SK-N-SH (cell line): ENCODE measurements at regions not wholly inside any gene's neighbourhood (a gene's known extent, or its start where the extent isn't known, plus 50 kb on each side); places are given as distances from the start of the nearest gene placed in this dataset.

Experiments used
- ELF1 ChIP-seq: IDR thresholded peaks from 2 replicates; pipeline ENCODE4 v1.4.0; 2012
- EZH2phosphoT487 ChIP-seq: fragments of 200-600 bp; sonication (generic); IDR thresholded peaks from 2 replicates; pipeline ENCODE4 v1.6.1; 2017; ENCODE audit warnings: low read depth, mixed run types, mild to moderate bottlenecking, antibody characterized with exemption, moderate library complexity, borderline replicate concordance
- GABPA ChIP-seq: IDR thresholded peaks from 2 replicates; pipeline ENCODE4 v1.4.0; 2012; ENCODE audit warnings: low read depth, mild to moderate bottlenecking
- GATA2 ChIP-seq: sonication (generic); formaldehyde crosslinking; IDR thresholded peaks from 2 replicates; pipeline ENCODE4 v1.5.0; 2020; ENCODE audit warnings: mild to moderate bottlenecking, missing genetic modification reagents
- MEF2A ChIP-seq: IDR thresholded peaks from 2 replicates; pipeline ENCODE4 v1.4.0; 2012; ENCODE audit warnings: low read depth, borderline replicate concordance
- POLR2AphosphoS5 ChIP-seq: IDR thresholded peaks from 2 replicates; pipeline ENCODE4 v1.6.1; 2012; ENCODE audit warnings: low read depth, low read length
- RFX5 ChIP-seq: IDR thresholded peaks from 2 replicates; pipeline ENCODE4 v1.6.1; 2012; ENCODE audit warnings: mild to moderate bottlenecking, improper control_type of control experiment, low read length
- TEAD4 ChIP-seq: IDR thresholded peaks from 2 replicates; pipeline ENCODE4 v1.4.0; 2012; ENCODE audit warnings: mild to moderate bottlenecking, borderline replicate concordance; ENCODE audit not compliant: insufficient read depth
- YY1 ChIP-seq: IDR thresholded peaks from 2 replicates; pipeline ENCODE4 v1.4.0; 2012; ENCODE audit warnings: low read depth, mild to moderate bottlenecking
- ZBTB33 ChIP-seq: IDR thresholded peaks from 2 replicates; pipeline ENCODE4 v1.4.0; 2012; ENCODE audit warnings: low read depth, borderline replicate concordance
- TF ChIP-seq, protein P1 (sequence below): IDR thresholded peaks from 2 replicates; pipeline ENCODE4 v1.4.0; 2012; ENCODE audit warnings: low read depth
- TF ChIP-seq, protein P2 (sequence below): fragments of 200-600 bp; sonication (generic); IDR thresholded peaks from 2 replicates; pipeline ENCODE4 v1.6.1; 2017; ENCODE audit warnings: antibody characterized with exemption, mild to moderate bottlenecking, moderate library complexity
- TF ChIP-seq, protein P3 (sequence below): IDR thresholded peaks from 2 replicates; pipeline ENCODE4 v1.4.0; 2012; ENCODE audit warnings: low read depth, borderline replicate concordance

DNA sequence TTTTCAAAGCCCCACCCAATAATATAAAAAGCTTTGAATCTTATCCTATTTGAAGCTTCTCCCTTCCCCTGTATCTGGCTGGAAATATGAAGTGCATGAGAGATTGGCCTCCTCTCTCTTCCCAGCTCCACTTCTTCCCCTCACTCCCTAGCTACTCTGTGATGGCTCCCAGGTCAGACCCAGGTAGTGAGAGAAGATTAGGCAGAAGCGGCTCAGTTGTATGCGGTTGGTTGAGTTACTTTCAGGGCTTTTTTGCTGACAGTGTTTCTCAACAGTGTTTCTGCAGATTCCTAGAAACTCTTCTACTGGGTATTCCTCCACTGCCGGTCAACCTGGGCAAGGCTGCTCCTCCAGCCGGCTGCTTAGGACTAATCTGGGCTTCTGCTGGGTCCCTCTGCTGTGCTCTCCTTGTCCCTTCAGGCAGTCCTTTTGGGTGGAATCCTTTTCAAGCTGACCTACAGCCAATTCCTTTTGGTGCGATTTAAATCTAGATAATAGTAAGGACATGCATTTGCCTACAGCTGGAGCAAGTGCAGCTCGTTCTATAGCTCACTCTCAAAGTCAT lies 87.4 kb upstream of the SLC7A11 start:
- TF ChIP-seq, protein P1, sequence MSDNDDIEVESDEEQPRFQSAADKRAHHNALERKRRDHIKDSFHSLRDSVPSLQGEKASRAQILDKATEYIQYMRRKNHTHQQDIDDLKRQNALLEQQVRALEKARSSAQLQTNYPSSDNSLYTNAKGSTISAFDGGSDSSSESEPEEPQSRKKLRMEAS, result no peak
- TF ChIP-seq POLR2AphosphoS5, result no peak
- TF ChIP-seq TEAD4, result no peak
- TF ChIP-seq ZBTB33, result no peak
- TF ChIP-seq, protein P2, sequence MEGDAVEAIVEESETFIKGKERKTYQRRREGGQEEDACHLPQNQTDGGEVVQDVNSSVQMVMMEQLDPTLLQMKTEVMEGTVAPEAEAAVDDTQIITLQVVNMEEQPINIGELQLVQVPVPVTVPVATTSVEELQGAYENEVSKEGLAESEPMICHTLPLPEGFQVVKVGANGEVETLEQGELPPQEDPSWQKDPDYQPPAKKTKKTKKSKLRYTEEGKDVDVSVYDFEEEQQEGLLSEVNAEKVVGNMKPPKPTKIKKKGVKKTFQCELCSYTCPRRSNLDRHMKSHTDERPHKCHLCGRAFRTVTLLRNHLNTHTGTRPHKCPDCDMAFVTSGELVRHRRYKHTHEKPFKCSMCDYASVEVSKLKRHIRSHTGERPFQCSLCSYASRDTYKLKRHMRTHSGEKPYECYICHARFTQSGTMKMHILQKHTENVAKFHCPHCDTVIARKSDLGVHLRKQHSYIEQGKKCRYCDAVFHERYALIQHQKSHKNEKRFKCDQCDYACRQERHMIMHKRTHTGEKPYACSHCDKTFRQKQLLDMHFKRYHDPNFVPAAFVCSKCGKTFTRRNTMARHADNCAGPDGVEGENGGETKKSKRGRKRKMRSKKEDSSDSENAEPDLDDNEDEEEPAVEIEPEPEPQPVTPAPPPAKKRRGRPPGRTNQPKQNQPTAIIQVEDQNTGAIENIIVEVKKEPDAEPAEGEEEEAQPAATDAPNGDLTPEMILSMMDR, result no peak
- TF ChIP-seq GABPA, result no peak
- TF ChIP-seq EZH2phosphoT487, result no peak
- no peak for TF ChIP-seq MEF2A
- no peak for TF ChIP-seq ELF1
- no peak for TF ChIP-seq RFX5
- TF ChIP-seq, protein P3, sequence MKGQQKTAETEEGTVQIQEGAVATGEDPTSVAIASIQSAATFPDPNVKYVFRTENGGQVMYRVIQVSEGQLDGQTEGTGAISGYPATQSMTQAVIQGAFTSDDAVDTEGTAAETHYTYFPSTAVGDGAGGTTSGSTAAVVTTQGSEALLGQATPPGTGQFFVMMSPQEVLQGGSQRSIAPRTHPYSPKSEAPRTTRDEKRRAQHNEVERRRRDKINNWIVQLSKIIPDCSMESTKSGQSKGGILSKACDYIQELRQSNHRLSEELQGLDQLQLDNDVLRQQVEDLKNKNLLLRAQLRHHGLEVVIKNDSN, result no peak
- TF ChIP-seq YY1, result no peak
- no peak for TF ChIP-seq GATA2 (CRISPR knock-in tag)
